WTC11 (cell line): ENCODE measurements at regions not wholly inside any gene's neighbourhood (a gene's known extent, or its start where the extent isn't known, plus 50 kb on each side); places are given as distances from the start of the nearest gene placed in this dataset.

Experiments used
- ATAC-seq: fragments of 200-7000 bp; cut with Tn5 transposase; 2 replicates; pipeline ENCODE4 v1.10.0; 2021; ENCODE audit warnings: mild to moderate bottlenecking, moderate library complexity
- CTCF ChIA-PET: fragments of 300-600 bp; sonication (Branson Sonifier 250); formaldehyde crosslinking; loops from one replicate; lab custom pipeline; 2021; ENCODE audit warnings: antibody characterized with exemption; lab: Charles Lee
- POLR2A ChIA-PET: fragments of 350-600 bp; sonication (Branson Sonifier 250); formaldehyde crosslinking; loops from one replicate; lab custom pipeline; 2021; ENCODE audit warnings: antibody characterized with exemption; lab: Charles Lee
- DNase-seq: peaks from one replicate; pipeline ENCODE4 v3.0.0; 2021; ENCODE audit warnings: low spot score
- H3K27ac Mint-ChIP-seq: 2 replicates; pipeline ENCODE4 v1.8.0; 2021; ENCODE audit warnings: mixed read lengths
- H3K27me3 Mint-ChIP-seq: 2 replicates; pipeline ENCODE4 v1.8.0; 2021; ENCODE audit warnings: low read depth, mild to moderate bottlenecking, moderate library complexity, mixed read lengths
- H3K36me3 Mint-ChIP-seq: 2 replicates; pipeline ENCODE4 v1.8.0; 2021; ENCODE audit warnings: mixed read lengths
- H3K4me1 Mint-ChIP-seq: 2 replicates; pipeline ENCODE4 v1.8.0; 2022; ENCODE audit warnings: mixed read lengths
- H3K4me3 Mint-ChIP-seq: 2 replicates; pipeline ENCODE4 v1.8.0; 2021; ENCODE audit warnings: mild to moderate bottlenecking, moderate library complexity, mixed read lengths
- H3K9me3 Mint-ChIP-seq: 2 replicates; pipeline ENCODE4 v1.8.0; 2021; ENCODE audit warnings: mixed read lengths
- AFF4 ChIP-seq: sonication (generic); formaldehyde crosslinking; IDR thresholded peaks from 2 replicates; pipeline ENCODE4 v1.8.1; 2023; ENCODE audit warnings: mild to moderate bottlenecking, missing genetic modification reagents, borderline replicate concordance
- AR ChIP-seq: fragments of 250-450 bp; sonication (Bioruptor Pico); IDR thresholded peaks from 2 replicates; pipeline ENCODE4 v1.9.0; 2021; ENCODE audit warnings: mild to moderate bottlenecking
- CBFB ChIP-seq: sonication (generic); formaldehyde crosslinking; IDR thresholded peaks from 2 replicates; pipeline ENCODE4 v1.8.1; 2022; ENCODE audit warnings: mild to moderate bottlenecking, low read depth, missing genetic modification reagents
- ELF4 ChIP-seq: sonication (generic); formaldehyde crosslinking; IDR thresholded peaks from 2 replicates; pipeline ENCODE4 v1.8.1; 2022; ENCODE audit warnings: low read depth, mild to moderate bottlenecking, moderate library complexity, missing genetic modification reagents
- ESRRA ChIP-seq: sonication (generic); formaldehyde crosslinking; IDR thresholded peaks from 2 replicates; pipeline ENCODE4 v1.8.1; 2022; ENCODE audit warnings: mild to moderate bottlenecking, missing genetic modification reagents, borderline replicate concordance
- FOXJ3 ChIP-seq: sonication (generic); formaldehyde crosslinking; IDR thresholded peaks from 2 replicates; pipeline ENCODE4 v1.9.0; 2021; ENCODE audit warnings: missing genetic modification reagents, mild to moderate bottlenecking, borderline replicate concordance
- FOXK1 ChIP-seq: sonication (generic); formaldehyde crosslinking; IDR thresholded peaks from 2 replicates; pipeline ENCODE4 v1.8.0; 2022; ENCODE audit warnings: mild to moderate bottlenecking, moderate library complexity, missing genetic modification reagents
- HMGXB4 ChIP-seq: sonication (generic); formaldehyde crosslinking; IDR thresholded peaks from 2 replicates; pipeline ENCODE4 v1.8.1; 2023; ENCODE audit warnings: mild to moderate bottlenecking, moderate library complexity, missing genetic modification reagents
- MYBL2 ChIP-seq: sonication (generic); formaldehyde crosslinking; IDR thresholded peaks from 2 replicates; pipeline ENCODE4 v1.8.1; 2023; ENCODE audit warnings: mild to moderate bottlenecking, moderate library complexity, missing genetic modification reagents
- NFYB ChIP-seq: sonication (generic); formaldehyde crosslinking; conservative IDR thresholded peaks from 2 replicates; pipeline ENCODE4 v1.8.0; 2022; ENCODE audit warnings: low read depth, missing genetic modification reagents
- PRRX2 ChIP-seq: fragments of 250-450 bp; sonication (Bioruptor Pico); IDR thresholded peaks from 2 replicates; pipeline ENCODE4 v1.8.0; 2021; ENCODE audit warnings: mild to moderate bottlenecking
- SOX15 ChIP-seq: fragments of 250-450 bp; sonication (Bioruptor Pico); IDR thresholded peaks from 2 replicates; pipeline ENCODE4 v1.9.0; 2021; ENCODE audit warnings: mild to moderate bottlenecking
- TP53 ChIP-seq: sonication (generic); formaldehyde crosslinking; IDR thresholded peaks from 2 replicates; pipeline ENCODE4 v1.8.1; 2023; ENCODE audit warnings: mild to moderate bottlenecking, missing genetic modification reagents
- ZBTB43 ChIP-seq: sonication (generic); formaldehyde crosslinking; IDR thresholded peaks from 2 replicates; pipeline ENCODE4 v1.8.1; 2023; ENCODE audit warnings: mild to moderate bottlenecking, missing genetic modification reagents
- ZNF138 ChIP-seq: sonication (generic); formaldehyde crosslinking; conservative IDR thresholded peaks from 2 replicates; pipeline ENCODE4 v1.8.1; 2022; ENCODE audit warnings: mild to moderate bottlenecking, moderate library complexity, missing genetic modification reagents
- ZNF416 ChIP-seq: fragments of 250-450 bp; sonication (Bioruptor Pico); IDR thresholded peaks from 2 replicates; pipeline ENCODE4 v1.9.0; 2021; ENCODE audit warnings: mild to moderate bottlenecking, inconsistent platforms
- ZNF512 ChIP-seq: sonication (generic); formaldehyde crosslinking; IDR thresholded peaks from 2 replicates; pipeline ENCODE4 v1.8.1; 2022; ENCODE audit warnings: missing genetic modification reagents, borderline replicate concordance

GRCh38 chr4:106486533-106486932, 118.0 kb upstream of the GIMD1 start:
- Mint-ChIP-seq H3K4me3 (no peak overlapping the region), H3K36me3 (peaks cover 3% of the 10 kb centered on the region; the same call in 1 of the 2 replicates), H3K27me3 (no peaks in the 10 kb centered on the region), H3K27ac (peak overlapping the region; percentile 30), H3K4me1 (peaks cover 24% of the 10 kb centered on the region), H3K9me3 (peaks cover 9% of the 10 kb centered on the region)
- ChIA-PET CTCF (no interaction called here), POLR2A (no interaction called here)
- peak; percentile 80 for ATAC-seq
- TF ChIP-seq ZNF512 (CRISPR knock-in tag): no peak
- no peak for TF ChIP-seq FOXK1 (CRISPR knock-in tag)
- no peak for DNase-seq

GRCh38 chr4:106481801-106482200, 113.2 kb upstream of the GIMD1 start:
- DNase-seq (no peak), ATAC-seq (no peak)
- TF ChIP-seq ESRRA (CRISPR knock-in tag): no peak
- no peak for TF ChIP-seq ELF4 (CRISPR knock-in tag)
- TF ChIP-seq AR (CRISPR knock-in tag): no peak
- no peak for TF ChIP-seq HMGXB4
- no peak for TF ChIP-seq CBFB
- no peak for TF ChIP-seq MYBL2 (CRISPR knock-in tag)
- no peak for TF ChIP-seq SOX15 (CRISPR knock-in tag)
- no peak for TF ChIP-seq ZNF416 (CRISPR knock-in tag)
- TF ChIP-seq FOXJ3 (CRISPR knock-in tag): no peak
- TF ChIP-seq AFF4 (CRISPR knock-in tag): no peak
- TF ChIP-seq PRRX2: no peak
- no peak for TF ChIP-seq NFYB (CRISPR knock-in tag)
- no peak for TF ChIP-seq TP53
- TF ChIP-seq ZNF138 (CRISPR knock-in tag): no peak
- TF ChIP-seq ZBTB43 (CRISPR knock-in tag): no peak
- Mint-ChIP-seq H3K27me3 (no peaks in the 10 kb centered on the region), H3K4me3 (no peak overlapping the region), H3K4me1 (peaks cover 10% of the 10 kb centered on the region), H3K27ac (no peak overlapping the region), H3K9me3 (peaks cover 9% of the 10 kb centered on the region), H3K36me3 (0 out of 2 replicates have a peak, but pooled peaks cover 3% of the 10 kb centered on the region)
- POLR2A ChIA-PET: no interaction called here
- CTCF ChIA-PET: no interaction called here
